ENCODE measurements at regions not wholly inside any gene's neighbourhood (a gene's known extent, or its start where the extent isn't known, plus 50 kb on each side); places are given as distances from the start of the nearest gene placed in this dataset.

DNA sequence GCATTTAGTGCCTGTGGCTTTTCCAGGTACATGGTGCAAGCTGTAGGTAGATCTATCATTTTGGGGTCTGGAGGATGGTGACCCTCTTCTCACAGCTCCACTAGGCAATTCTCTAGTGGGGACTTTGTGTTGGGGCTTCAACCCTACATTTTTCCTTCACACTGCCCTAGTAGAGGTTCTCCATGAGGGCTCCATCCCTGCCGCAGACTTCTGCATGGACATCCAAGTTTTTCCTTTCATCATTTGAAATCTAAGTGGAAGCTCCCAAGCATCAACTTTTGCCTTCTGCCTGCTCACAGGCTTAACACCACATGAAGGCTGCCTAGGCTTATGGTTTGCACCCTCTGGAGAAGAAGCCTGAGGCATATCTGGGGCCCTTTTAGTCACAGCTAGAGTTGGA lies 492.7 kb downstream of the PIK3C3 start:
- DNase-seq (ENCODE audit: low read depth in 1 of 2, low spot score in 1 of 2): no peak
- TF ChIP-seq, protein P1, sequence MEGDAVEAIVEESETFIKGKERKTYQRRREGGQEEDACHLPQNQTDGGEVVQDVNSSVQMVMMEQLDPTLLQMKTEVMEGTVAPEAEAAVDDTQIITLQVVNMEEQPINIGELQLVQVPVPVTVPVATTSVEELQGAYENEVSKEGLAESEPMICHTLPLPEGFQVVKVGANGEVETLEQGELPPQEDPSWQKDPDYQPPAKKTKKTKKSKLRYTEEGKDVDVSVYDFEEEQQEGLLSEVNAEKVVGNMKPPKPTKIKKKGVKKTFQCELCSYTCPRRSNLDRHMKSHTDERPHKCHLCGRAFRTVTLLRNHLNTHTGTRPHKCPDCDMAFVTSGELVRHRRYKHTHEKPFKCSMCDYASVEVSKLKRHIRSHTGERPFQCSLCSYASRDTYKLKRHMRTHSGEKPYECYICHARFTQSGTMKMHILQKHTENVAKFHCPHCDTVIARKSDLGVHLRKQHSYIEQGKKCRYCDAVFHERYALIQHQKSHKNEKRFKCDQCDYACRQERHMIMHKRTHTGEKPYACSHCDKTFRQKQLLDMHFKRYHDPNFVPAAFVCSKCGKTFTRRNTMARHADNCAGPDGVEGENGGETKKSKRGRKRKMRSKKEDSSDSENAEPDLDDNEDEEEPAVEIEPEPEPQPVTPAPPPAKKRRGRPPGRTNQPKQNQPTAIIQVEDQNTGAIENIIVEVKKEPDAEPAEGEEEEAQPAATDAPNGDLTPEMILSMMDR (IDR thresholded peaks at IDR 0.05; ENCODE audit: low read depth, low read length): no peak
- Histone ChIP-seq H3K4me1 (ENCODE audit: low read depth) (no peaks in the 10 kb centered on the region), H3K27me3 (no peaks in the 10 kb centered on the region), H3K36me3 (no peaks in the 10 kb centered on the region), H3K27ac (no peak overlapping the region), H3K9me3 (ENCODE audit: low read depth) (no peaks in the 10 kb centered on the region), H3K4me3 (no peak overlapping the region)

DNA sequence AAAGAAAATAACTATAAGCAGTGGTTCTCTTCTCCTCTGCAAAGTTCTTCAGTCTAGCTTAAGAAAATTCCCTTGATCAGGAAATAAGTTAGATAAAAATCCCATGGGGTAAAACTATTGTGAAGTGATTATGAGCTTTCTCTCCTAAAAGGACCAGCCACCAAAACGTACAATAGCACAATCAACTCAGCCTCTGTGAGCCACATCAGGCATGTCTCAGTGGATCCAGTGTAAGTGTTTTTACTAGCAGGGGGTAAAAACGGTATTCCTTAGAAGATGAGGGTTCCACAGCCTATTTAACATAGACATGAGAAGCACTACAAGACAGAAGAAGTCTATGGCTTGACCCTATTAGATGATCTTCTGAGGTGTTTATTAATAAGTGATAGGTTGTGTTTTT lies 503.2 kb downstream of the PIK3C3 start:
- no peak for DNase-seq (ENCODE audit: low read depth in 1 of 2, low spot score in 1 of 2)
- Histone ChIP-seq H3K9me3 (ENCODE audit: low read depth) (no peaks in the 10 kb centered on the region), H3K4me1 (ENCODE audit: low read depth) (no peaks in the 10 kb centered on the region), H3K27me3 (no peaks in the 10 kb centered on the region), H3K27ac (no peak overlapping the region), H3K4me3 (no peak overlapping the region), H3K36me3 (no peaks in the 10 kb centered on the region)
- TF ChIP-seq, protein P1 (IDR thresholded peaks at IDR 0.05; ENCODE audit: low read depth, low read length): no peak

DNA sequence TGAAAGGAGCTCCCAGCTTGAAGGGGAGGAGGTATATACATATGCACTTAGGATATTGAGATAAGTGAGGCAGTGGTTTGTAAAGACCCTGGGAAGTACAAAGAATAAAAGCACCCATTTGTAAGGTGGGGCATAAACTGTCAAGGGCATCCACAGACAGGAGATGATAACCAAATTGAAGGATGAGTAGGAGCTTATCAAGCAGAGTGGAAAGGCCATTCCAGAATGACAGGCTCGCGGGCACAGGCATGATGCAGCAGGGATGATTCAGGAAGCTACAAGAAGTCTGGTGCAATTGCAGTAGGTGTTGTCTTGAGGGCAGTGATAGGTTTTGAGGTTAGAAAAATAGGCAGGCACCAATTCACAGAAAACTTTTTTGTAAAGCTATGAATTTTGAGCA lies 504.8 kb downstream of the PIK3C3 start:
- H3K4me3 ChIP-seq: no peak overlapping the region
- peak in 1 of 2 donors; percentile 7 for DNase-seq (ENCODE audit: low read depth in 1 of 2, low spot score in 1 of 2)
- H3K9me3 ChIP-seq (ENCODE audit: low read depth): no peaks in the 10 kb centered on the region
- H3K27me3 ChIP-seq: no peaks in the 10 kb centered on the region
- TF ChIP-seq, protein P1 (IDR thresholded peaks at IDR 0.05; ENCODE audit: low read depth, low read length): no peak
- no peaks in the 10 kb centered on the region for H3K36me3 ChIP-seq
- H3K4me1 ChIP-seq (ENCODE audit: low read depth): no peaks in the 10 kb centered on the region
- H3K27ac ChIP-seq: no peak overlapping the region

DNA sequence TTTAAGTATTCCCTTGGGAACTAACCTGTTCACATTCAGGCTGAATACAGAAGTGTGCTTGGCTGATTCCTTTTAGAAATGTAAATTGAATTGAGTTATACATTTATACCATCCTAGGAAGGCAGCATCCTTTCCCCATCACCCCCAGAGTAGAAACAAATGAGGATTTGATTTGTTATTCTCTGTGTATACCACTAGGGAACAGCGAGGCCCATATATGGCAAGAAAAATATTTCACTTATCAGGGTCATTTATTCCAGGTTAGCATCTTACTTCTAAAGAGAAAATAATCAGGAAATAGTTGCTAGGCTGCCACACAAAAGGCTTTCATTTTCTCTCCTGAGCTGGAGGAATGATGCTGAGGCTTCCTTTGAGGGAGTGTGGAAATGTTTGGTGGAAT lies 516.9 kb downstream of the PIK3C3 start:
- no peak overlapping the region for H3K4me3 ChIP-seq
- H3K27me3 ChIP-seq: no peaks in the 10 kb centered on the region
- peaks cover 8% of the 10 kb centered on the region for H3K4me1 ChIP-seq (ENCODE audit: low read depth)
- H3K9me3 ChIP-seq (ENCODE audit: low read depth): no peaks in the 10 kb centered on the region
- no peak overlapping the region for H3K27ac ChIP-seq
- TF ChIP-seq, protein P1 (IDR thresholded peaks at IDR 0.05; ENCODE audit: low read depth, low read length): no peak
- no peak for DNase-seq (ENCODE audit: low read depth in 1 of 2, low spot score in 1 of 2)
- H3K36me3 ChIP-seq: no peaks in the 10 kb centered on the region

DNA sequence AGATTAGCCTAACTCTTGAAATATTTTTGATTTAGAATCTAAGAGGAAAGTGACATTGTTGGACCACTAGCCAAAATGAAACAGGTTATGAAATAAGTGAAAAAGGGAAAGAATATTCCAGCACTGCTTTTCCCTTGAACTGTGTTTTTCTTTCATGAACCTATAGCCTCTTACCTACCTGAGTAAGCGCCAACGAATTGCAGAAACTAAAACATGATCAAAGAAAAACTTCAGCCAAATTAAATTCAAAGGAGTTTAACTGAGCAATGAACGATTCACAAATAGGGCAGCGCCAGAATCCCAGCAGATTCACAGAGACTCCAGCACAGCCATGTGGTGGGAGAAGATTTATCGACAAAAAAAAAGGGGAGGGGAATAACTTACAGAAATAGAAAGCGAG lies 518.6 kb downstream of the PIK3C3 start:
- TF ChIP-seq, protein P1 (IDR thresholded peaks at IDR 0.05; ENCODE audit: low read depth, low read length): no peak
- no peaks in the 10 kb centered on the region for H3K36me3 ChIP-seq
- no peaks in the 10 kb centered on the region for H3K27me3 ChIP-seq
- peaks cover 8% of the 10 kb centered on the region for H3K4me1 ChIP-seq (ENCODE audit: low read depth)
- H3K27ac ChIP-seq: no peak overlapping the region
- no peak for DNase-seq (ENCODE audit: low read depth in 1 of 2, low spot score in 1 of 2)
- no peaks in the 10 kb centered on the region for H3K9me3 ChIP-seq (ENCODE audit: low read depth)
- no peak overlapping the region for H3K4me3 ChIP-seq

DNA sequence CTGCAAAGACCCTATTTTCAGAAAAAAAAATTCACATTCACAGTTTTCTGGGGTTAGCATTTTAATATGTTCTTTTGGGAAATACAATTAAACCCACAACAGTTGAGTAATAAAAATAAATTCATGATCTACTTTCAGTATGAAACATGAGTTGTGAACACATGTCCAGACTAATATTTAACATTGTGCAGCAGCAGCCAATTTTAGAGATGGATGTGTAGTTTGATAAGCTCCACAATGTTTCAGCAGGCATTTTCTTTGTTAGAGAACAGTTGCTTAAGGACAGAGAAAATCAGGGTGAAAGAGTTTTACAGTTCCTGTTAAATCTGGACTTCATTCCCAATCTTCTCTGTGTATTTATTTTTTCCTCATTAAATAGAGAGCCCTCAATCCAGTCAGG lies 519.5 kb downstream of the PIK3C3 start:
- Histone ChIP-seq H3K4me1 (ENCODE audit: low read depth) (peaks cover 8% of the 10 kb centered on the region), H3K27ac (no peak overlapping the region), H3K36me3 (no peaks in the 10 kb centered on the region), H3K9me3 (ENCODE audit: low read depth) (no peaks in the 10 kb centered on the region), H3K4me3 (no peak overlapping the region), H3K27me3 (no peaks in the 10 kb centered on the region)
- TF ChIP-seq, protein P1 (IDR thresholded peaks at IDR 0.05; ENCODE audit: low read depth, low read length): no peak
- no peak for DNase-seq (ENCODE audit: low read depth in 1 of 2, low spot score in 1 of 2)

Data from cardiac muscle cell (in vitro differentiated cells and primary cell).